CD4-positive, alpha-beta T cell treated with Interleukin-6 for 4 hours (primary cell): ENCODE measurements at regions not wholly inside any gene's neighbourhood (a gene's known extent, or its start where the extent isn't known, plus 50 kb on each side); places are given as distances from the start of the nearest gene placed in this dataset.
"Not testable (repeated sequence)": the region's sequence is repeated elsewhere in the genome, so short reads cannot be mapped to it uniquely, and the experiment has no call there.

Experiments used
- DNase-seq: peaks from one replicate; pipeline ENCODE4 v3.0.0-alpha.2; 2020; ENCODE audit warnings: mixed read lengths

- no peak for DNase-seq
These were observed 263.0 kb downstream of the EIPR1 start for GRCh38 chr2:3114406-3115185.

GRCh38 chr2:3113769-3114168 lies 263.8 kb downstream of the EIPR1 start:
- DNase-seq, result no peak

GRCh38 chr2:3113122-3113521 lies 264.5 kb downstream of the EIPR1 start:
- DNase-seq, result no peak

- no peak for DNase-seq
These were observed 265.1 kb downstream of the EIPR1 start for GRCh38 chr2:3112553-3112952.

GRCh38 chr2:3112131-3112530 lies 265.5 kb downstream of the EIPR1 start:
- DNase-seq, result no peak

- DNase-seq, result no peak
These were observed 266.5 kb downstream of the EIPR1 start for GRCh38 chr2:3110994-3111666.

- DNase-seq, result no peak
These were observed 267.1 kb downstream of the EIPR1 start for GRCh38 chr2:3110555-3110954.

GRCh38 chr2:3108710-3109702 lies 268.6 kb downstream of the EIPR1 start:
- no peak for DNase-seq

GRCh38 chr2:3108105-3108504 lies 269.5 kb downstream of the EIPR1 start:
- no peak for DNase-seq

- DNase-seq, result no peak
These were observed 270.1 kb downstream of the EIPR1 start for GRCh38 chr2:3107567-3107966.

- no peak for DNase-seq
These were observed 271.6 kb downstream of the EIPR1 start for GRCh38 chr2:3105814-3106569.

GRCh38 chr2:3104958-3105813 lies 272.4 kb downstream of the EIPR1 start:
- not testable (repeated sequence) for DNase-seq

GRCh38 chr2:3104261-3104660 lies 273.4 kb downstream of the EIPR1 start:
- DNase-seq, result no peak

- DNase-seq, result no peak
These were observed 274.6 kb downstream of the EIPR1 start for GRCh38 chr2:3102922-3103569.

GRCh38 chr2:3102081-3102921 lies 275.3 kb downstream of the EIPR1 start:
- DNase-seq, result no peak

- no peak for DNase-seq
These were observed 276.3 kb downstream of the EIPR1 start for GRCh38 chr2:3101016-3101942.

GRCh38 chr2:3100386-3100785 lies 277.2 kb downstream of the EIPR1 start:
- no peak for DNase-seq

- no peak for DNase-seq
These were observed 277.8 kb downstream of the EIPR1 start for GRCh38 chr2:3099860-3100234.
